HG03066 (cell line): ENCODE measurements at regions not wholly inside any gene's neighbourhood (a gene's known extent, or its start where the extent isn't known, plus 50 kb on each side); places are given as distances from the start of the nearest gene placed in this dataset.
A peak's percentile ranks its signal among the peaks of the same experiment; 100 is the strongest.

Experiments used
- ATAC-seq: cut with Tn5 transposase; IDR thresholded peaks from one replicate; pipeline ENCODE4 v1.9.1; 2021; ENCODE audit warnings: low read depth; ENCODE audit not compliant: unreplicated experiment

DNA sequence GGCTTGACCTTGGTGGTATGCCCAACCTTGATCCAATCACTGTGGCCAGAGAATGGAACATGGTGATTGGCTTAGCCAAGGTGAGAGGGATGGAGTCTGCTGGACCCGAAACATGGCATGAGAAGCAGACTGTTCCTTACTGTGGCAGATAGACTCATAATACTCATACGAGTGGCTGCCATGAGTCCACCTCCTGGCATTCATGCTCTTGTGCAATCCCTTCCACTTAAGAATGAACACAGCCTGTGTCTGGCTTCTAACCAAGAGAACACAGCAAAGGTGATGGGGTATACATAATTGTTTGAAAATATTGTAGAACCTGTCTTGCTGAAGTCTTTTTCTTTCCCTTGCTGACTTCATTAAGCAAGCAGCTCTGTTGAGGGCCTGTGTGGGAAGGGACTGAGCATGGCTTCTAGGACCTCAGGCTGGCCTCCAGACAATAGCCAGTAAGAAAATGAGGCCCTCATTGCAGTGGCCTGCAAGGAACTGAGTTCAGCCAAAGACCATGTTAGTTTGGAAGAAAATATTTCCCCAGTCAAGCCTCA is 85.9 kb downstream of the ZNF281 start:
- no peak for ATAC-seq

GRCh38 chr1:200319148-200319547 is 90.7 kb downstream of the ZNF281 start:
- ATAC-seq = no peak

- no peak for ATAC-seq
These were observed 92.6 kb downstream of the ZNF281 start for GRCh38 chr1:200317236-200317635.

DNA sequence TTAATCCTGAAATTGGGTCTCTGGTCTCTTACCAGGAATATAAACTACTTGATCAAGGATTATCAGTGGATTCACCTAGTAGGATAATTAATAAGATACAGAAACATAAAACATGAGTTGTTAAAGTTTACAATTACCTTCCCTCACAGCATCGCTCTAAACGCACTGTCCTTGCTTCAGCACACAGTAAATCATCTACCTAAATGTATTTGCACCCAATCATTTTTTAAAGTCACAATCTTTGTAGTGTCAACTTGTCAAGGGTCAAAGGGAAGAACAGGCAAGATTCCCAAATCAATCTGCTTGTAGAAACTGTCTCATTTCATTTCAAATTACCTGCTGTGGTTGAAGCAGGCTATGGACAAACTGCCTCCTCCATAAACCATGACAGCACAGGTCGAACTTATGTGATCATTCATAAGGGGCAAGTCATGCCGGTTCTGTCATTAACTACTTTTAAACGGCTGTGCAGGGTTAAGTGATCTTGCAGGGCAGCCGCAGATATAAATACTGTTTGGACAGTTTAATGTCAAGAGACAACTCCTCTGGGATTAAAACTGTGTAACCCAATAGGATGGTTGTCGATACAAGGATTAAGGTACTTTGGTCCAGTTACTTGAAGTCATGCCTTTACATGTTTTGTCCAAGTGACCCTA is 93.6 kb downstream of the ZNF281 start:
- no peak for ATAC-seq

GRCh38 chr1:200314085-200314750 is 95.6 kb downstream of the ZNF281 start:
- ATAC-seq = no peak

- ATAC-seq = no peak
These were observed 98.6 kb downstream of the ZNF281 start for GRCh38 chr1:200311256-200311655.

- ATAC-seq = no peak
These were observed 99.0 kb downstream of the ZNF281 start for GRCh38 chr1:200310824-200311223.

DNA sequence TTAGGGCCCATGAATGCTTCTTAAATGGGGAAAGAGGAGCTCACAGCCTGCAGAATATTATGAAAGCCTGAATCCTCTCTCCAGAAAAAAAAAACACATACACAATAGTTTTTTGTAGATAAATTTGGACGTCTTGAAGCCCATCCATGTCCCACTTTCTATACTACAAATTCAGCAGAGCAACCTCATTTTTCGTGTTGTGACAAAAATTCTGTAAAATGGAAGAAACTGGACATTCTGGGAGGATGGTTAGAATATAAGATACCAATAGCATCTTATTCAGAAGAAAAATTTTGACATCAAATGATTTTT is 102.1 kb downstream of the ZNF281 start:
- no peak for ATAC-seq

DNA sequence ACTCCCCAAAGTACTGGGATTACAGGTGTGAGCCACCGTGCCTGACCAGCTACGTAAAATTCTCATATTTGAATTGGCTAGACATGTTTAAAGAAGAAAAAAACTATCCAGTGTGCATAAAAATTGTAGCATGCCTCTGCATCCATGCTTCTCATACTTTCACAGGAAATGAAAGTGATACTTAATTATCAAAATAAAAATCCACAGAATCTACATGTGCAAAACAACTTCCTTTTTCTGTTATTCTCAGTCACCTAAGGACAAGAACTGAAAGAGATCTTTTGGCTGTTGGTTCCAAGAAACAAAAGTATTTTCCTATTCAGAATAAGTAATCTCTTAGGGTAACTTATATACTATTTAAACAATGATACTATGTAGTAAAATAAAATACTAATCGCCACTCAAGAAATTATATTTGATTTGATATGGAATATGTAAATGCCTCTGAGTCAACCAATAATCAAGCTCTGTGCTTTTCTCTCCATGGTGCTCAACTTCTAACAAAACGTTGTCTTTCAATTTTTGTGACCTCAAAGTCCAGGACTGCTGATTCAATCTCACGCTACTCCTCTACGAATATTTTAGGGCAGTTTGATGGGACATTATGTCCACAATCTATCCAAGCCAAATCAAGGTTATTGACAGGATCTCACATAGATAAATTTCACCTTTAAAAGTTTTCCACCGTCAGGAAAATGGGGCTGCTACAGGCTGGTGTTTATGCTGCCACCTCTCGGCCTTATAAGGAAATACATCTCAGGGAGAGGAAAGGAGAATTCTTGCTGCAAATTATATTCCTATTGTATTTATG is 102.7 kb downstream of the ZNF281 start:
- peak; percentile 31 for ATAC-seq

DNA sequence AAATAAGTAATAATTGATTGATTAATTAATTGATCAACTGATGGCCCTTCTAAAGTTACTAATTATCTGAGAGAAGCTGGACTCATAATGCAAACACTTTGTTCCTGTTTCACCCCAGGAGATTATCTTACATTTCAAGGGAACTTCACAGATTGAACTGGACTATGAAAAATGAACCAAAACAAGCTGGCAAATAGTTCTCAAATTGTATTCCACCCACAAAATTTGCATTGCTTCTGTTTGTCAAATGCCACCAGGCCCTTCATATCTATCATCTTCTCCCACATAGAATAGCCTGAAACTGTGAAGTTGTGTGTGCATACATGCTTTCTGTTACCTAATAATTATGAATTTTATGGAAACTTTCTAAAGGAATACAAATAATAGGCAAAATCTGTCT is 104.0 kb downstream of the ZNF281 start:
- no peak for ATAC-seq

- no peak for ATAC-seq
These were observed 105.7 kb downstream of the ZNF281 start for GRCh38 chr1:200304171-200304570.

GRCh38 chr1:200302921-200303290 is 106.9 kb downstream of the ZNF281 start:
- ATAC-seq = peak; percentile 3

GRCh38 chr1:200302192-200302920 is 107.5 kb downstream of the ZNF281 start:
- peak; percentile 41 for ATAC-seq

DNA sequence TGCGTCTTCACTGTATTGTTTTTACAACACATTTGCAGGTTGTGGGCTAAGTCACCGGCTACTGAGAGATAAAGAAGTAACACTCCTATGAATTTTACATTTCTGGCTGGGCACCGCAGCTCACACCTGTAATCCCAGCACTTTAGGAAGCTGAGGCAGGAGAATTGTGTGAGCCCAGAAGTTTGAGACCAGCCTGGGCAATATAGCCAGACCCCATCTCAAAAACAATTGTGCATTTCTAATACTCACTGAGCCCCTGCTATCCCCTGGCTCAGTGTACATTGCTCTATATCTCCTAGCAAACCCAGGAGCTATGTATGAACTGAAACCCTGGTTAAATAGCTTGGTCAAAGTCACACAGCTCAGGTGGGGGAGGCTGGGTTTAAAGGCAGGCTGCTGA is 108.7 kb downstream of the ZNF281 start:
- ATAC-seq = no peak

- no peak for ATAC-seq
These were observed 110.3 kb downstream of the ZNF281 start for GRCh38 chr1:200299571-200299970.

GRCh38 chr1:200298242-200298641 is 111.6 kb downstream of the ZNF281 start:
- ATAC-seq = no peak

DNA sequence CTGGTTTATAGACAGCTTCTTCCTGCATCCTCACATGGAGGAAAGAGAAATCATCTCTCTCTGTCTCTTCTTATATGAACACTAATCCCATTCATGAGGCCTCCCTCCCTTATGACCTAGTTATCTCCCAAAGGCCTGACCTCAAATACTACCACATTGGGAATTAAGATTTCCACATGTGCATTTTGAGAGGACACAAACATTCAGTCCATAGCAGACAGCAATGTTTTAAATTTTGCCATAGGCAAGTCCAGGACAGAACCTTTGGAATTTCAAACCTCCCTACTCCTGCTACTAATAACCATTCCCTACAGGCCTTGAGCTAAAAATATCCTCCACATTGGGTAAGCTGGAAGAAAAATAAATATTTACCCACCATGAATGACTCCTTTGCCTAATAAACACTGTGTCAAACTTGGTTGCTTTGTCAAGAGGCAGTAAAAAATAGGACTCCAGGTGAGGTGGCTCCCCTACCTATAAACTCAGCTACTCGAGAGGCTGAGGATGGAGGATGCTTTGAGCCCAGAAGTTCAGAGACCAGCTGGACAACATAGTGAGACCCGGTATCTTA is 113.7 kb downstream of the ZNF281 start:
- ATAC-seq = no peak

DNA sequence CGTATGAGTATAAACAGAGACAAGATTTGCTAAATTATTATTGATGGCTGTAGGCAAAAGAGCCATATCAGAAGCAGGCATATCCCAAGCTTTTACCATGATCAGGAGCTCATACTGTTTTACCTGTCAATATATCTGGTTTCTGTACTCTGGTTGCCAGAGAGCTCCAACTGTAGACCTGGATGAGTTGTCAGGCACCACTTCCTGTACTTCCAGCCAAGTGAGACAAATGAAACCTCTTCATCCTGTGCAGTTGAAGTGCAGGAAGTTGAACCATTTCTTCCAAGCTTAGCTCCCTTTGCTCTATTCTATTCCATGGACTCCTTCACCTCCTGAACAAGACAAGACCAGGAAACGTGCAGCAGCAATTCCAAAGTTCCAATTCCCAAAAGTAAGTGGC is 115.6 kb downstream of the ZNF281 start:
- no peak for ATAC-seq

- no peak for ATAC-seq
These were observed 117.1 kb downstream of the ZNF281 start for GRCh38 chr1:200292699-200293098.

- ATAC-seq = no peak
These were observed 118.7 kb downstream of the ZNF281 start for GRCh38 chr1:200291106-200291505.
